Hepatocyte (in vitro differentiated cells): ENCODE measurements at regions not wholly inside any gene's neighbourhood (a gene's known extent, or its start where the extent isn't known, plus 50 kb on each side); places are given as distances from the start of the nearest gene placed in this dataset.
A peak's percentile ranks its signal among the peaks of the same experiment; 100 is the strongest.

Source experiments
- DNase-seq: peaks from one replicate; pipeline ENCODE4 v3.0.0-alpha.2; 2016; ENCODE audit warnings: low spot score
- H2AFZ ChIP-seq: fragments of 200-600 bp; sonication (generic); 2 replicates; pipeline ENCODE4 v1.6.0; 2016; ENCODE audit warnings: antibody characterized with exemption, mild to moderate bottlenecking
- H3K27ac ChIP-seq: fragments of 200-600 bp; sonication (generic); 2 replicates; pipeline ENCODE4 v1.5.1; 2016; ENCODE audit warnings: mild to moderate bottlenecking
- H3K27me3 ChIP-seq: fragments of 200-600 bp; sonication (generic); 2 replicates; pipeline ENCODE4 v1.6.1; 2016
- H3K36me3 ChIP-seq: fragments of 200-600 bp; sonication (generic); replicated peaks from 2 replicates; pipeline ENCODE4 v1.5.1; 2016; ENCODE audit warnings: low read depth; ENCODE audit not compliant: insufficient read depth
- H3K4me1 ChIP-seq: fragments of 200-600 bp; sonication (generic); 2 replicates; pipeline ENCODE4 v1.5.1; 2016; ENCODE audit warnings: mild to moderate bottlenecking, moderate library complexity; ENCODE audit not compliant: insufficient read depth
- H3K4me2 ChIP-seq: fragments of 200-600 bp; sonication (generic); 2 replicates; pipeline ENCODE4 v1.6.0; 2016
- H3K4me3 ChIP-seq: fragments of 200-600 bp; sonication (generic); 2 replicates; pipeline ENCODE4 v1.5.1; 2016; ENCODE audit warnings: mild to moderate bottlenecking
- H3K79me2 ChIP-seq: fragments of 200-600 bp; sonication (generic); 2 replicates; pipeline ENCODE4 v1.6.0; 2017; ENCODE audit warnings: mild to moderate bottlenecking
- H3K9me2 ChIP-seq: fragments of 200-600 bp; sonication (generic); replicated peaks from 2 replicates; pipeline ENCODE4 v1.6.0; 2017; ENCODE audit warnings: mild to moderate bottlenecking; ENCODE audit not compliant: insufficient read depth
- H3K9me3 ChIP-seq: fragments of 200-600 bp; sonication (generic); 2 replicates; pipeline ENCODE4 v1.5.1; 2016; ENCODE audit warnings: low read depth, mild to moderate bottlenecking
- H4K20me1 ChIP-seq: fragments of 200-600 bp; sonication (generic); 2 replicates; pipeline ENCODE4 v1.6.0; 2016; ENCODE audit warnings: mild to moderate bottlenecking; ENCODE audit not compliant: insufficient read depth, poor library complexity, severe bottlenecking
- CTCF ChIP-seq: fragments of 200-600 bp; sonication (generic); IDR thresholded peaks from 2 replicates; pipeline ENCODE4 v1.5.1; 2016; ENCODE audit warnings: antibody characterized with exemption, mild to moderate bottlenecking; ENCODE audit not compliant: poor library complexity
- EZH2 ChIP-seq: fragments of 200-600 bp; sonication (generic); IDR thresholded peaks from 2 replicates; pipeline ENCODE4 v1.6.1; 2016; ENCODE audit warnings: antibody characterized with exemption, mild to moderate bottlenecking, borderline replicate concordance
- EZH2phosphoT487 ChIP-seq: fragments of 200-600 bp; sonication (generic); IDR thresholded peaks from one replicate; pipeline ENCODE4 v1.6.1; 2018; ENCODE audit warnings: antibody characterized with exemption, mild to moderate bottlenecking, low read depth, moderate library complexity; ENCODE audit not compliant: unreplicated experiment, severe bottlenecking
- WGBS: methylation state at CpG from one replicate; pipeline ENCODE4 v1.1.6; 2016; ENCODE audit warnings: low lambda C conversion rate; ENCODE audit errors: missing lambda C conversion rate; 5-methylcytosine and 5-hydroxymethylcytosine counted together

DNA sequence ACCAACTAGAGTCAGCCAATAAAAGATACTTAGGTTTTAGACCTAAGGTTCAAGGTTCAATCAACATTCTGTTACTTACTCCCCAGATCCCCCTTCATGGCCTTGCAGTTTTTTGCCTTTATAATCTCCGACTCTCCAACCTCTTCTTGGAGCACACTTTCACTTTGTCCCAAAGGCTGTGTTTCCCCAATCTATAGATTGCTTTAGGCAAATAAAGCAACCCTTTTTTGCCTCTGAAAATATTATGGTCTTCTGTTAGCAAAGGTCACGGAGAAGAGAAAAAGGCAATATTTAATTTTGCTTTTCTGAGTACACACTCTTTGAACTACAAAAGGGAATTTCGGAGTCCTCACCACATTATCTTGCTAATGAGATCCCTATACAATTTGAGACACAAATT lies 268.1 kb downstream of the PLOD2 start:
- WGBS = 81% methylated on average over 3 of the region's 3 CpGs
- no peaks in the 10 kb centered on the region for H3K27me3 ChIP-seq

DNA sequence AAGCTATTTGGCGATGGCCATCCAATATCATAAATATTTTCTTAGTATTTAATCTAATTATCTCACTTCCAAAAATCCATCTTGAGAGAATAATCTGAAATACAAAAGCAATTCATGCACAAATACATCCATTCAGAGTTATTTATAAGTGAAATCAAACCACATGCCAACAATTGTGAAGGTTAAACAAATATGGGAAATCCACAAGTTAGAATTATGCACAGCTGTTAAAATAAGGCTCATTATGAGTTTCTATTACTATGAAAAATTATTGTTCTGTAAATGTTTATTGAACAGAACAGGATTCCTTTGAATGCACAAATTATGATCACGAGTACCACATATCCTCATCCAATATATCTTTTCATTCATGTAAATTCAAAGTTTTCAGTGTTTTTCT lies 267.7 kb downstream of the PLOD2 start:
- Histone ChIP-seq H3K4me3 (no peak overlapping the region), H3K9me2 (no peaks in the 10 kb centered on the region), H3K9me3 (no peaks in the 10 kb centered on the region), H2AFZ (no peak overlapping the region), H3K4me1 (no peaks in the 10 kb centered on the region), H3K79me2 (no peaks in the 10 kb centered on the region), H3K4me2 (no peak overlapping the region), H4K20me1 (no peaks in the 10 kb centered on the region), H3K27me3 (no peaks in the 10 kb centered on the region), H3K27ac (no peak overlapping the region), H3K36me3 (no peaks in the 10 kb centered on the region)
- no peak for TF ChIP-seq CTCF
- no peak for TF ChIP-seq EZH2
- TF ChIP-seq EZH2phosphoT487 = no peak
- no peak for DNase-seq
- WGBS = 89% methylated on average over 2 of the region's 2 CpGs

More for the DNA sequence above, 268.1 kb downstream of the PLOD2 start:
- no peak overlapping the region for H3K4me2 ChIP-seq
- TF ChIP-seq EZH2phosphoT487 (no peak), EZH2 (no peak)
- no peaks in the 10 kb centered on the region for H3K79me2 ChIP-seq
- H3K4me3 ChIP-seq = no peak overlapping the region
- no peaks in the 10 kb centered on the region for H4K20me1 ChIP-seq
- H2AFZ ChIP-seq = no peak overlapping the region
- no peaks in the 10 kb centered on the region for H3K9me3 ChIP-seq
- H3K27ac ChIP-seq = no peak overlapping the region
- H3K4me1 ChIP-seq = no peaks in the 10 kb centered on the region
- no peak for DNase-seq
- no peaks in the 10 kb centered on the region for H3K36me3 ChIP-seq
- no peaks in the 10 kb centered on the region for H3K9me2 ChIP-seq

- H3K4me2 ChIP-seq = peak overlapping the region; percentile 14
- H3K4me3 ChIP-seq = no peak overlapping the region
- H3K9me2 ChIP-seq = no peaks in the 10 kb centered on the region
- TF ChIP-seq EZH2phosphoT487 = no peak
- no peak for TF ChIP-seq EZH2
- no peak for TF ChIP-seq CTCF
- no peak for DNase-seq
- WGBS = 75% methylated on average over 3 of the region's 3 CpGs
- no peaks in the 10 kb centered on the region for H3K79me2 ChIP-seq
- H3K9me3 ChIP-seq = no peaks in the 10 kb centered on the region
- H4K20me1 ChIP-seq = no peaks in the 10 kb centered on the region
- H3K36me3 ChIP-seq = no peaks in the 10 kb centered on the region
- H2AFZ ChIP-seq = peak overlapping the region; percentile 37
- no peak overlapping the region for H3K27ac ChIP-seq
- H3K4me1 ChIP-seq = no peaks in the 10 kb centered on the region
- no peaks in the 10 kb centered on the region for H3K27me3 ChIP-seq
These were observed 262.5 kb downstream of the PLOD2 start for GRCh38 chr3:145898487-145898886.

- H3K9me3 ChIP-seq = no peaks in the 10 kb centered on the region
- 53% methylated on average over 4 of the region's 4 CpGs for WGBS
These were observed 261.7 kb downstream of the PLOD2 start for GRCh38 chr3:145899241-145899640.

More at GRCh38 chr3:145899241-145899640, 261.7 kb downstream of the PLOD2 start:
- DNase-seq = no peak
- H4K20me1 ChIP-seq = no peaks in the 10 kb centered on the region
- H3K4me1 ChIP-seq = no peaks in the 10 kb centered on the region
- H3K79me2 ChIP-seq = no peaks in the 10 kb centered on the region
- H3K4me3 ChIP-seq = no peak overlapping the region
- H3K9me2 ChIP-seq = no peaks in the 10 kb centered on the region
- no peaks in the 10 kb centered on the region for H3K27me3 ChIP-seq
- H2AFZ ChIP-seq = no peak overlapping the region
- H3K36me3 ChIP-seq = no peaks in the 10 kb centered on the region
- H3K27ac ChIP-seq = no peak overlapping the region
- TF ChIP-seq CTCF = no peak
- TF ChIP-seq EZH2phosphoT487 = no peak
- no peak for TF ChIP-seq EZH2
- H3K4me2 ChIP-seq = no peak overlapping the region
